ENCODE measurements at regions not wholly inside any gene's neighbourhood (a gene's known extent, or its start where the extent isn't known, plus 50 kb on each side); places are given as distances from the start of the nearest gene placed in this dataset.

GRCh38 chr1:37415611-37416244 lies 58.7 kb upstream of the ZC3H12A start:
- Histone ChIP-seq H3K36me3 (replicated peaks) (no peaks in the 10 kb centered on the region), H3K27me3 (replicated peaks) (no peaks in the 10 kb centered on the region), H3K27ac (no peak overlapping the region), H3K4me3 (ENCODE audit: low read depth, low read length) (no peak overlapping the region)
- in situ Hi-C loops (cut with HindIII; ENCODE audit: low pct_ligation_motif_present, low sequenced_read_pairs): no loop called here
- TF ChIP-seq CTCF (IDR thresholded peaks at IDR 0.05; ENCODE audit: low read depth, low read length, missing control alignments): no peak
- no peak for DNase-seq

GRCh38 chr1:37420456-37420855 lies 53.9 kb upstream of the ZC3H12A start:
- no peak overlapping the region for H3K27ac ChIP-seq
- in situ Hi-C loops (cut with HindIII; ENCODE audit: low pct_ligation_motif_present, low sequenced_read_pairs): no loop called here
- H3K27me3 ChIP-seq (replicated peaks): no peaks in the 10 kb centered on the region
- no peak for TF ChIP-seq CTCF (IDR thresholded peaks at IDR 0.05; ENCODE audit: low read depth, low read length, missing control alignments)
- H3K36me3 ChIP-seq (replicated peaks): no peaks in the 10 kb centered on the region
- H3K4me3 ChIP-seq (ENCODE audit: low read depth, low read length): no peak overlapping the region
- no peak for DNase-seq

- no peak for DNase-seq
- no peak overlapping the region for H3K27ac ChIP-seq
- in situ Hi-C loops (cut with HindIII; ENCODE audit: low pct_ligation_motif_present, low sequenced_read_pairs): no loop called here
- H3K36me3 ChIP-seq (replicated peaks): no peaks in the 10 kb centered on the region
- no peak for TF ChIP-seq CTCF (IDR thresholded peaks at IDR 0.05; ENCODE audit: low read depth, low read length, missing control alignments)
- no peak overlapping the region for H3K4me3 ChIP-seq (ENCODE audit: low read depth, low read length)
- H3K27me3 ChIP-seq (replicated peaks): no peaks in the 10 kb centered on the region
Observed at GRCh38 chr1:37423810-37424209, 50.6 kb upstream of the ZC3H12A start.

- no peaks in the 10 kb centered on the region for H3K36me3 ChIP-seq (replicated peaks)
- in situ Hi-C loops (cut with HindIII; ENCODE audit: low pct_ligation_motif_present, low sequenced_read_pairs): no loop called here
- no peak overlapping the region for H3K4me3 ChIP-seq (ENCODE audit: low read depth, low read length)
- no peak for TF ChIP-seq CTCF (IDR thresholded peaks at IDR 0.05; ENCODE audit: low read depth, low read length, missing control alignments)
- no peak overlapping the region for H3K27ac ChIP-seq
- DNase-seq: no peak
- no peaks in the 10 kb centered on the region for H3K27me3 ChIP-seq (replicated peaks)
Observed at GRCh38 chr1:37424523-37424922, 49.9 kb upstream of the ZC3H12A start.

All from brain microvascular endothelial cell (primary cell).